Activated CD4-positive, CD25-positive, alpha-beta regulatory T cell (primary cell): ENCODE measurements at regions not wholly inside any gene's neighbourhood (a gene's known extent, or its start where the extent isn't known, plus 50 kb on each side); places are given as distances from the start of the nearest gene placed in this dataset.

Experiments used
- DNase-seq, 4 experiments: peaks; one replicate each; lab custom pipeline; 2025; lab: John Stamatoyannopoulos, UW

DNA sequence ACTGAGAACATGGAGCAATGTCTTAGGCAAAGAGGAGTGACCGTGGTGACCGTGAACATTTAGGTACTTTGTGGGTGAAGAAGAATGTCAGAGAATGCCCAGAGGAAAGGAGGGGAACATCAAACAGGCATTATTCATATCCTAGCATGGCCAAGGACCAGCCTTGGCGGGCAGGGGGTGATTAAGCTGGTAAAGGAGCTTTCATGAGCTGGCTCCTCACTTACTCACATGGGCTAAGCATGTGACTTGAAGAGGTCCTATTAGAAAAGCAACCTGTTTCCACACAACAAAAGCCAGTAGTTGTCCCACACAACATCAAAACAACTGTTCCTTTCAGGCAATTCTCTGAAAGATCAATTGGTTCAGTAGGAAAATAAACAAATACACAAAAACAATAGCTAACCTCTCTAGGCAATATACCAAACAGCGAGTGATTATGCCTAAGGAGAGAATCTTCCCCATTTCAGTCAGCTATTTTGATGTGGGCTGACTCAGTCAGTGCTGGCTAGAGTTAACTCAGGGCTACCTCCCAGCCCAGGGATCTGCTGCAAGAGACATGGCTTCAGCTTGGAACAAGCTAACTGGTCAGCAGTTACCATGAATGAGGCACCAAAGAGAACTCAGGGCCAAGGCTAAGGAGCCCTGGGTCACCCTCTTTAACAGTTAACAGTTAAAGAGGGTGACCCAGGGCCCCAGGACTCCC is 283.5 kb downstream of the ARHGAP12 start:
- no peak for DNase-seq

DNA sequence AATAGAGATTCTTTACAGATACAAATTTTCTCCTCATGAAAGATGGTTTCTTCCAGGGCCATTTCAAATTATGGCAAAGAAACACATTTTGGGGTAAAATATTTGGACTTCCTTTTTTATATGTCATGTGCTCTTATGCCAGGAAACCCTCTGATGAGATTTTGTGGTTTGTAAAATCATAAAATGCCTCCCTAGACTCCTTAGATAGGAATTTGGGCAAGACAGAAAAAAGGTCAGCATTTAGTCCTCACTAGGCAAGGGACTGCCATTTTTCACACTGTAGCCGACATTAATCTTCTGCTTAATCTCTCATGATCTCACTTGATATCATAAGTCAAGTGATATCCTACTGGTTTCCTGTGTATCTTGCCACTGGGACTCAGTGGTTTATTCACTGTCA is 286.4 kb downstream of the ARHGAP12 start:
- DNase-seq, result no peak

DNA sequence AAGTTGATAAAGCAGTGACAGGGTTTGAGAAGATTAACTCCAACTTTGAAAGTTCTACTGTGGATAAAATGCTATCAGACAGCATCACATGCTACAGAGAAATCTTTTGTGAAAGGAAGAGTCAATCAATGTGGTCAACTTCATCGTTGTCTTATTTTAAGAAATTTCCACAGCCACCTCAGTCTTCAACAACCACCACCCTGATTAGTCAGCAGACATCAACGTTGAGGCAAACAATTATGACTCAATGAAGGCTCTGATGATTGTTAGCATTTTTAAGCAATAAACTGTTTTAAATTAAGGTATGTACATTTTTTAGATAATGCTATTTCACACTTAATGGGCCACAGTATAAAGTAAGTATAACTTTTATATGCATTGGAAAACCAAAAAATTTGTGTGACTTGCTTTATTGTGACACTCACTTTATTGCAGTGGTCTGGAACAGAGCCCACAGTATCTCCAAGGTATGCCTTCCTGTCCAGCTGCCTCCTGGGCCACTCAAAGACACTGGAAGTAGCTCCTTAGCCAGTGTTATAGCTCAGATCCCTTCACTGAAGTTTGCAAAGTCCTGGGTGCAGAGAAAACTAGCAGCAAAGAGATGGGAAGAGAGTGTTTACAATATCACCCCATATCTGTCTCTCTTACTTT is 293.1 kb downstream of the ARHGAP12 start:
- no peak for DNase-seq

DNA sequence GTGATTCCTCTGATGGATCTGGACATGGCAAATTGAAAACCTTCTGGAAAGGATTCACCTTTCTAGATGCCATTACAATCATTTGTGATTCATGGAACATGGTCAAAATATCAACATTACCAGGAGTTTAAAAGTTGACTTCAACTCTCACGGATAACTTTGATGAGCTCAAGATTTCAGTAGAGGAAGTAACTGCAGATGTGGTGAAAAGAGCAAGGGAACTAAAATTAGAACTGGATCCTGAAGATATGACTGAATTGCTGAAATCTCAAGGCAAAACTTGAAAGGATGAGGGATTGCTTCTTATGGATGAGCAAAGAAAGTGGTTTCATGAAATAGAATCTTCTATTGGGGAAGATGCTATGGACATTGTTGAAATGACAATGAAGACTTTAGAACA is 293.6 kb downstream of the ARHGAP12 start:
- no peak for DNase-seq

DNA sequence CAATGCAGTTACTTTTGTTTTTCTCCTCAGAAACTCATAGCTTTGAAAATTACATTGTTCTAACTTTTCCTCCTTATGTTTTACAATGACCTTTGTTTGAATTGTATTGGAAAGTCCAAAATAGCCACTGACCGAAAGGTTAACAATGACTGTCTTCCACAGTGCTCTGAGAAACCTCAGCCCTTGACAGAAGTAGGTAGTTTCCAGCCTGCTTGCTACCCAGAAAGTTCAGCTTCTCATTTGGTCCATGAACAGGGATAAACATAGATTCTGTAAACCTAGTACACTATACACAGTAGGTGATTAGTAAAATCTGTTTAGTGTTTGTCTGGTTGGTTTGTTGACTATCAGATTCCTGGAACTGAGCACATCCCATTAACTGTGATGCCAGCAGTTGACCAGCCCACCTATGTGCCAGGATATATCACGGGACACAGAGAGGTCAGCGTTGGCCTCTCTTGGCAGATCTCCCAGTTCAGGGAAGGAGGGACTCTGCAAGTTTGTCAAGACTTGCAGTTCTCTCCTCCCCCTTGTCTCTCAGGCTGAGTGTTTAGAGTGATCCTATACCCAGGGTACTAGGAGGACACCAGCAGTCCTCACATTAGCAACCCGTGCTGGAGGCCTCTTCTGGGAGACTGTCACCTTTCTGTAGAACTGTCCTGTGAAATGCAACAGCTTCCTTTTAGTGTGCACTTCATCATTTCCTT is 297.6 kb downstream of the ARHGAP12 start:
- no peak for DNase-seq

DNA sequence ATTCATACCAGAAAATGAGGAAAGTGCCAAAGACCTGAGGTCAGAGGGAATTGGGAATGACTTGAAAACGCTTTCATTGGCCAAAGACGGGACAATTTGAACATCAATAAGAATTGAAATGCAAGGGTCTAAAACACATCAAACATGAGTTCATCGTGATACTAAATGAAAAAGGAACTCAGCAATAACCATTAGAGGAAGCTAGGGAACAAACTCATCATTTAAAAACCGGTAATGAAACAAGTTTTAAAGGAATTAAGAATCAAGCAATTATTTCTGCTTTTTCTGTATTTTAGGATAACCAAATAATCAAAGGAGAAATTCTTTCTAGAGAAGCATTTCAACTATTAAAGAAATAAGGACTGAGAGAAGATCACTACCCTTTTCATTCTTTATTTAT is 303.1 kb downstream of the ARHGAP12 start:
- no peak for DNase-seq

DNA sequence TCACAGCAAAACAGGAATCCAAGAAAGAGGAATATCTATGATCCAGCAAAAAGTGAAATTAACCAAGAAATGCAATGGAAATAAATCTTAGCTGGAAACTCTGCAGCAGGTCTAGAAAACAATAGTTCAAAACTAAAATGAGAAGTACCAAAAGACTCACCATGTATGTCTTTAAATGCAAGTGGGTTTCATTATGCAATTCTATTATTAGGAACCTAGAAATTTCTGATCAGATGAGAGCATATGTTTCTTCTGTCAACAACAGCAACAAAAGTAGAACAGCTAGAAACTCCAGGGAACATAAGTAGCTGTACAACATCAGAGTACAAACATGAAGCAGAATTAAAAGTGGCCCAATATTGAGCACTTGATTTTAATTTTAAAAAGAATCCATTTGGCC is 304.0 kb downstream of the ARHGAP12 start:
- DNase-seq, result no peak

DNA sequence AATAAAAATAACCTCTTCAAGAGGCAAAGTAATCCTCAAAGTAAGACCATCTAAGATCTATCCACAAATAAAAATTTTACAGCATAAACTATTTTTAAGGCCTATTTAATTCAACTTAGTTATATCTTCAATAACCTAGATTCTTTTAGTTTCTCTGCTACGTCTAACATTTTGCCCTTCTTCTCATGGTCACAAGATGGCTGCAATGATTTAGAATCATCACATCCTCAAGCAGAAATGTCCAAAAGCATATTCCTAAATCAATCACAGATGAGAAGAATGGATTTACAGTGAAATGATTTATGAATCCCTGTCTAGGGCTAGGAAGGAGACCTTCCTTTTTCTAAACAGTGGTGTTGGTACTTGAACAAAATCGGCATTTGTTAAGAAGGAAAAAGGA is 304.7 kb downstream of the ARHGAP12 start:
- DNase-seq, result no peak

DNA sequence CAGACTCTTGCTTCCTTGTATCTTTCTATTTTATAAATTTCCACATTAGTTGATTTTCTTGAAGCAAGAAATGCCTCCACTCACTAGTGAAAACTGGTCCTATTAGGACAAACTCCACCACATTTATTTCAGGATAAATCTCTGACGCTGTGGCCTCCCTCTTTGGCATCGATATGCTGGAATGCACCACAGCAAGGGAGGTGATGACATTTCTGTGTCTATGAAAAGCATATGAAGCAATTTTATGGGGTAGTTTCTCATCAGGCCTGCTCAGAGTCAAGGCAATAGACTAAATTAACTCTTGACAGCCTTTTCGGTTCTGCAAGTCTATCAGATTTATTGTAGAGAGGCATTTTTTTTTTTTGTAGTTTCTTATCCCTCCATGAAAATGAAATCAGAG is 304.4 kb downstream of the ZEB1 start:
- no peak for DNase-seq

DNA sequence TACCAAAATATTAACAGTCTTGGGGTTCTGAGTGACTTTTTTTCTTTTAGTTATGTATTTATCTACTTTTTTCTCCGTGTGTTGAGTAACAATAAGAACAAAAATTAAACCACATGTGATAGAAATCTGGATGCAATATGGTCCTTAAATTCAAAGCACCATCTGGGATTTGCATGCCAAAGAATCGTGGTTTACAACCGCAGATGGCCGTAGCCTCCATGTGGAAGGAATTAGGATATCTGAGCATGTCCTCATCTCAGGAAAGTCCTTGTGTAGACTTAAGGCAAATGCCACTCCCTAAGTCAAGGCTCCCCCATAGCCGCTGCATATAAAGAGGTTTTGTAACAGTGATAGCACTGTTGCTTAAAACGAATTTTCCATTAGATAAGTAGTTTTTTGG is 304.0 kb downstream of the ZEB1 start:
- no peak for DNase-seq

DNA sequence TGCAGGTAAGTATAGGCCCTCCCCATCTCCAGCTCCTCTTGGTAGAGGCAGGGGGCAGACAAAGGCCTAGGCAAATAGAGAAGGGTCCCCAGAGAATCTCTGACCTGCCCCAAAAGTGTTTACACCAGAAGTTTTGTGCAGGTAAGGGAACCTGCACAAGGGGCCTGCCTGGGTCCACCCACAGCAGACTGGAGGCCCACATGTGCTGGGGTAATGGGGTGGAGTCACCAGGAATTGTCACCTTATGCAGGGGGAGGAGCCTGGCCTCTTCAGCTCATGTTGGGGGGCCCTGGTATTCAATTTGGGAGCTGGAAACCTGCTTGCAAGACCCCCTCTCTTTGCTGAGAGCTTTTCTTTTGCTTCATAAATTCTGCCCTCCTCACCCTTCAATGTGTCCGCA is 302.7 kb downstream of the ZEB1 start:
- no peak for DNase-seq

DNA sequence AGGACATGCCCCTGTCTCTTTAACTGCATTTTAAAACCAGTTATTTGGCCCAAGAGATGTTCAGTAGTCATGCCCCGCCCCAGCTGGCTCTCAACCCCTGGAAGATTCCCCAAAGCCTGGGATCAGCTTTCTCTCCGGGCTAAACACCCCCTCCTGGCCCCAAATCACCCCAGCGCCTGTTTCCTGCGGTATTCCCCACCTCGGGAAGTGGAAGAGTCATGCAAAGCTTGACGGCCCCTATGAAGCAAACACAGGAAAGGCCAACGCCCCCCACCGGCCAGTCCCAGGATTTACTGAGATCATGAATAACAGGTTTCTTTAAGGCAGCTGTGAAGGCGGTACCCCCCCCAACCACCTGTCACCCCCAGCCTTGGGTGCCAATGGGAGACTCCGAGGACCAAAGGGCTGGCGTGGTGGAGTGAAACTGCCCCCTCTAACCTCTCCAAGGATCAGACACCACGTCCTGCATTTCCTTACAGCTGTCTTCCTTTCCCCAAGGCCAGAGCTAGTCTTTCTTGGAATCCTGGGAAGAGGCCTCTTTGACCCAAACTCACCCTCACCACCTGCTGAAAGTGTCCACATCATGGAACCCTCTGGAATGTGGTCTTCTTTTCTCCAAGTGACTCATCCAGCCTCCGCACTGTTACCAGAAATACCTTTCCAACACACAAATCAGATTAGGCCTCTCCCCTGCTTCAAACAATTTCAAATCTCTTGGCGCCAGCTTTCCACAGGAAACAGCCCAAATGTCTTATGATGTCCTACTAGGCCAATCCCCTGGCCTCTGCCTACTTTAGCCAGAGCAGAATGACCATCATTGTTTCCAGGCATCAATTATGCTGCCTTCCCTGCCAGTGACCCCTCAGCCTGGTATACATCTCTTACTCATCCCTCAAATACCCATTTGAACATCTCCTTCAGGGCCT is 301.5 kb downstream of the ZEB1 start:
- no peak for DNase-seq

DNA sequence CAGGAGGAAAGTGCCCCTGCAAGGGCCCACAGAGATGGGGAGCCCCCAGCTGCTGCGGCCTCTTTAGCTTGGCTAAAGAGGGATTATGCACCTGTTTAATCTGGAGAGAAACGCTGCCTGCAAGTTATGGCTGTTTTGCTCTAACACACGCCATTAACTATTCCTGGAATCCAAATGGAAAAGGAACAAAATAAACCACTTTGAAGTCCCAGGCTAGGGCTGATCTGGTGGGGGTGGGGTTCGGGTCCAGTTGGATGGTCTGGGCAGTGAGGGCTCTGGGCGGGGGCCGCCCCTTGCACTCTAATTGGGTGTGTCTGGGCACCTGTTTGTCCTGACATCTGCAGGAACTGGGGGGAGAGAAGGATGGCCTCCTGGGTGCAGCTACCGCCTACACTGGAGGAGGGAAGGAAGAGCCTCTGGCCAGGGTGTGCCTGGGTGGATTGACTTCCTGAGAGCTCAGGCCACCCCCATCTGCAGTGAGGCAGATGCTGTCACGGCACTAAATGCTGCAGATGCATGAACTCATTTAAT is 300.6 kb downstream of the ZEB1 start:
- no peak for DNase-seq

DNA sequence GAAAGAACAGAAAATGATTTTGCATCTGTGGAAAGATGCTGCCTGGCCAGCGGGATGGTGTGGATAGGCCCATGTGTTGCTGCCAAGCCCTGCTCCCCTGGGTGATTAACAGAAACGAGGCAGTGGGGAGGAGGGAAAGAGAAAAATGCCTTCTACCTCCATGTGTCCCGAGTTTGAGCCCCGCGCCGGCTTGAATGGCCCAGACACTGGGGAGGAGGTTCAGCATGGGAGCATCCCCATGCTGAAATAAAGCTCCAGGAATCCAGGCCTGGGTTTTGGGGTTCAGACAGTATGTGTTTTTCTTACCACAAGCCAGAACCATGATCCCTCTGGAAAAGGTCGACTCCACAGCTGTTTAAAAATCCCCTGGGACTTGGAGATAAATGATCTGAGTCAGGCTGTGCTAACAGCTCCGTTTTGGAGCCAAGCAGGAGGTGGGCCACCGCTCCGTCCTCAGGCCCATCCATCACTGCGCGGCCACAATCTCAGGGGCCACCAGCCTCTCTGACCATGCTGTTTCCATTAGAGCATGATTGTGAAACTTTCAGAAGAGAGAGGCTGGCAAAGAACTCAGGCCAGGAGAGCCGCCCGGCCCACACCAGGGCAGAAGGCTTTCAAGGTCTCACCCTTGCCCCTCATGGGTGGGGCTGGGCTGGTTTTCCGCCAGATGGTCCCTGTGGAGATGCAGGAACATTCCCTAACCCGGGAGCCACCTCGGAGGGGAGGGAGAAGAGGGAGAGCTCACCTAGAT is 299.7 kb downstream of the ZEB1 start:
- no peak for DNase-seq

DNA sequence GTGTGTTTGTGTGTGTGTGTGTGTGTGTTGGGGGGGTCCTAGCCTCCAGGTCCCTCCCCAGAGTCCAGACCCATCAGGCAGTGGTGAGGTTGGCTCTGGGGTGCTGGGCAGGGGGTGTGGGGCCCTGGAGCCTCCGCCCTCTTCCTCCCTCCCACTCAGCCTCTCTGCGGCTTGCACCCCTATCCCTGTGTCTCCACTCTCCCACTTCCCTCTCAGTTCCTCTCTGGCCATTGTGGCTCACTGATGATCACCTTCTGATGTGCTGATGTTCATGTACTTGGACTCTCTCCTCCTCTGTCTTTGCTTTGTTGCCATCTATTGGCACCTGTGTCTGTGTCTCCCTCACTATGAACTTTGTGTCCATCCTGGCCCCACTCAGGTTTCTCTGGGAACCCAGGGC is 298.7 kb downstream of the ZEB1 start:
- no peak for DNase-seq

DNA sequence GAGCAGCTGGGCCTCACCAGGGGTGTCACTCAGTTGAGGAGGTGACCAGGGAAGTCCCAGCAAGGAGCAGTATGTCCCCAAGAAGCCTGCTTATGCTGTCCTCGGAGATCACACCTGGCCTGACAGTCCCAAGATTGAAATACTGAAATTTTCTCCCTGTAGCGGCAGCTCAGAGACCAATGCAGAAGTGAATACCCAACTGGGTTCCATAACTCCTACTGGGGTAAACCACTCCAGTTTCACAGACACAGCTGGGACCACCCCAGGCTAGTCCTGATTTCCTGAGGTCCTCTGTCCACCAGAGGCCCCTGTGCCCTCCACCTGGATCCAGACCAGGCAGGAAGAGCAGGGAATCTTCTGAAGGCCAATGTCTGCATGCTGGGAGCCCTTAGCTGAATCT is 298.1 kb downstream of the ZEB1 start:
- DNase-seq, result no peak

DNA sequence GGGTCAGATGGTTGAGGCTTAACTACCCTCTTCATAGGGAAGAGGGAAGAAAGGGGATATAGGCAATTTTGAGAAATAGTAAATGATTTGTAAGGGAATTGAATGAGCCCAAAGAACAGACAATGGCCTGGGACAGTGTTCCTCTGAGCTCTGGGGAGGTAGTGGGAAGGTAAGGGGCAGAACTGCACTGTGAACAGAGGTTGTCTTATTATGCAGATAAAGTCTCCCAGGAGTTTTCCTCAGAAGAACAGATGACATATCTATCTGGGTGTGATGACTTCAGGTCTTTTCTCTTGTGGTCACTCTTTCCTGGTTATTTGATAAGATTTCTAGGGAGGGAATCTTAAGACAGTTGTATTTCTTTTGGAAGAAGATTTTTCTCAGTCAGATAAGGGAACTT is 296.1 kb downstream of the ZEB1 start:
- no peak for DNase-seq

DNA sequence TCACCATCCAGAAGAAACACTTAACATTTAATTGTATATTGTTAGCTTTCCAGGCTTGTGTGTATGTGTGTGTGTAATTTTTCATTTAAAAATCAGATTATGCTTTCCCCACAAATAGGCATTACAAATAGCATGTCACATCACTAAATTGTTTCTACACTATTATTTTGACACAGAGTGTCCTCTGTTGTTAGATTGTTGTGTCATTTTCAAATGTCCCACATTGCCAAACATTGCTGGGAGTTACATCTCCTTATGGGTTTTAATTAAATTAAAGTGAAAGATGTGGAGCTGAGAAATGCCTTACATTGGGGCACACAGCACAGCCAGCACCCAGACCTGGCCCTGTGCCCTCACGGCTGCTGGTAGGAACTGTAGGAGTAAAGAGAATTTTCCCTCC is 295.6 kb downstream of the ZEB1 start:
- DNase-seq, result no peak

DNA sequence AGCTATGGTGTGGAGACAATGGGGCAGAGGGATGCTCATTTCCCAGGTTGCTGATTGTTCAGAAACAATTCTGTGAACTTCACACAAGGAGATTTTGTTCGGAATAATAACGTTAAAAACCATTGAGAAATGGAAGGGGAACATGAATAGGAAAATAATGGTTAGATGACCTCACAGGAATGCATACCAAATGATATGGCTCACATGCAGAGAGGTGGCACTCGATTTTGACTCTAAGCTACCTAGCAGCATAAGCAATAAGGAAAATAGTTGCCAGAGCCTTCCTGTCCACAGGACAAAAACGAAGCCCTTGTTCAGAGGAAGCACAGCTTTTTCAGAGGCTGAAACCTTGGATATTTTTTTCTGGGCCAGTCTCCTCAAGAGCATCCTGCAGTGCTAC is 293.1 kb downstream of the ZEB1 start:
- DNase-seq, result no peak

DNA sequence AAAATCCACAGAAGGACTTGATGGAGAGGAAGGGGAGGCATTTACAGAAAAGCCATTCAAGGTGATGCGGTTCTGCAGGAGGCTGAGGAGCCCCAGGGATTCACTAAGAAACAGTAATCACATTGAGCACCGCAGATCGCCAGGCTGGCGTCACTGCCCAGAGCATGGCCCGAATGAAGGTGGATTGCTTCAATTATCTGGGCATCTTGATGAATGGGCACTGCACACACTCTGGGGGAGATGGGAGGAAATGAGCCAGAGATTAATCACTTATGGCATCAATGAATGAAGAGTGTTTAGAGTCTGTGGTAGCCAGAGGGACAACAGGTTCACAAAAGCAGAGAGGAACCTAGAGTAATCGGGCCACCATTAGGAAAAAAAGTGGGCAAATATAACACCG is 292.1 kb downstream of the ZEB1 start:
- DNase-seq, result no peak

DNA sequence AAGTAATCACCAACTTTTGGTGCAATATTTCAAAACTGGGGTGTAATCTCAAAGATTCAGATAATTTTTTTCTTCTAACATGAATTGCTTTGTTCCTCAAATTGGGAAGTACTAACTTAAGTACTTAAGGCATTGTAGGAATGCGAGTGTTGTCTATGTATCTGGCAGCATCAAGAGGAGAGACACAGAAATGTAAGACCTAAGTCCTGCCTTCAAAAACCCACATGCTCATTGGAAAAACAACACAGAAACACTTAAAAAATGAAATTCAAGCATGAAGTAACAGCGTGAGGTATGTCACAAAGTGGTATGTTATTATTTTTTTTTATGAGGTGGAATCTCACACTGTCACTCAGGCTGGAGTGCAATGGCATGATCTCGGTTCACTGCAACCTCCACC is 288.5 kb downstream of the ZEB1 start:
- no peak for DNase-seq
